Astrocyte (in vitro differentiated cells and primary cell): ENCODE measurements at regions not wholly inside any gene's neighbourhood (a gene's known extent, or its start where the extent isn't known, plus 50 kb on each side); places are given as distances from the start of the nearest gene placed in this dataset.

Experiments used
- DNase-seq: peaks from one replicate; pipeline ENCODE4 v3.0.0-alpha.2; 2010; ENCODE audit warnings: low read depth
- FAIRE-seq: peaks from 2 replicates; lab custom pipeline; 2011; peaks lifted over from hg19 to GRCh38; lab: Jason Lieb, UNC
- H2AFZ ChIP-seq: 2 replicates; pipeline ENCODE4 v1.6.0; 2012; ENCODE audit warnings: low read depth, low read length, inconsistent platforms
- H3K27ac ChIP-seq: 2 replicates; pipeline ENCODE4 v1.5.1; 2011; ENCODE audit warnings: low read depth, low read length, inconsistent platforms
- H3K27me3 ChIP-seq: 2 replicates; pipeline ENCODE4 v1.6.0; 2011; ENCODE audit warnings: low read length, inconsistent platforms; ENCODE audit not compliant: insufficient read depth
- H3K36me3 ChIP-seq: 2 replicates; pipeline ENCODE4 v1.5.1; 2011; ENCODE audit warnings: low read length, inconsistent platforms; ENCODE audit not compliant: insufficient read depth
- H3K4me1 ChIP-seq: 2 replicates; pipeline ENCODE4 v1.5.1; 2011; ENCODE audit warnings: low read length, inconsistent platforms; ENCODE audit not compliant: insufficient read depth
- H3K4me2 ChIP-seq: 2 replicates; pipeline ENCODE4 v1.6.0; 2012; ENCODE audit warnings: low read length, inconsistent platforms
- H3K4me3 ChIP-seq: 2 replicates; pipeline ENCODE4 v1.5.1; 2011; ENCODE audit warnings: low read depth, mild to moderate bottlenecking, low read length, inconsistent platforms; ENCODE audit not compliant: insufficient read depth
- H3K79me2 ChIP-seq: 2 replicates; pipeline ENCODE4 v1.6.0; 2012; ENCODE audit warnings: mild to moderate bottlenecking, low read length, inconsistent platforms; ENCODE audit not compliant: insufficient read depth
- H3K9ac ChIP-seq: 2 replicates; pipeline ENCODE4 v1.6.0; 2012; ENCODE audit warnings: mild to moderate bottlenecking, low read length, inconsistent platforms
- H3K9me3 ChIP-seq: 2 replicates; pipeline ENCODE4 v1.5.1; 2012; ENCODE audit warnings: low read depth, mild to moderate bottlenecking, low read length, inconsistent platforms; ENCODE audit not compliant: insufficient read depth
- H4K20me1 ChIP-seq: 2 replicates; pipeline ENCODE4 v1.6.0; 2012; ENCODE audit warnings: low read length, inconsistent platforms; ENCODE audit not compliant: insufficient read depth
- H3K27ac Mint-ChIP-seq: one replicate; pipeline ENCODE4 v1.8.0; 2021; ENCODE audit warnings: mild to moderate bottlenecking, mixed read lengths; ENCODE audit not compliant: unreplicated experiment
- H3K27me3 Mint-ChIP-seq: one replicate; pipeline ENCODE4 v1.8.0; 2021; ENCODE audit warnings: low read depth, mixed read lengths; ENCODE audit not compliant: unreplicated experiment
- H3K36me3 Mint-ChIP-seq: one replicate; pipeline ENCODE4 v1.8.0; 2021; ENCODE audit warnings: low read depth, mixed read lengths; ENCODE audit not compliant: unreplicated experiment
- H3K4me1 Mint-ChIP-seq: one replicate; pipeline ENCODE4 v1.8.0; 2021; ENCODE audit warnings: low read depth, mixed read lengths; ENCODE audit not compliant: unreplicated experiment
- H3K4me3 Mint-ChIP-seq: one replicate; pipeline ENCODE4 v1.8.0; 2021; ENCODE audit warnings: mild to moderate bottlenecking, moderate library complexity, mixed read lengths; ENCODE audit not compliant: unreplicated experiment
- H3K9me3 Mint-ChIP-seq: one replicate; pipeline ENCODE4 v1.8.0; 2021; ENCODE audit warnings: mild to moderate bottlenecking, mixed read lengths; ENCODE audit not compliant: unreplicated experiment
- CTCF ChIP-seq: IDR thresholded peaks from 2 replicates; pipeline ENCODE4 v1.5.1; 2011; ENCODE audit warnings: low read depth, mild to moderate bottlenecking, inconsistent platforms, low read length, moderate library complexity; ENCODE audit not compliant: insufficient read depth
- EZH2 ChIP-seq: IDR thresholded peaks from 2 replicates; pipeline ENCODE4 v1.6.1; 2012; ENCODE audit warnings: mild to moderate bottlenecking, low read length, inconsistent platforms; ENCODE audit not compliant: insufficient read depth

- no peak overlapping the region for H3K4me2 ChIP-seq
- H3K9me3 ChIP-seq = no peaks in the 10 kb centered on the region
- H3K27me3 ChIP-seq = no peaks in the 10 kb centered on the region
- no peaks in the 10 kb centered on the region for H3K36me3 Mint-ChIP-seq
- no peaks in the 10 kb centered on the region for H3K27me3 Mint-ChIP-seq
- no peaks in the 10 kb centered on the region for H3K36me3 ChIP-seq
- no peak for DNase-seq
- H3K4me1 ChIP-seq = no peaks in the 10 kb centered on the region
- no peaks in the 10 kb centered on the region for H4K20me1 ChIP-seq
- TF ChIP-seq CTCF = no peak
- TF ChIP-seq EZH2 = no peak
- FAIRE-seq = no peak
- H3K9me3 Mint-ChIP-seq = no peaks in the 10 kb centered on the region
- H3K27ac Mint-ChIP-seq = no peak overlapping the region
- H3K4me1 Mint-ChIP-seq = no peaks in the 10 kb centered on the region
- no peaks in the 10 kb centered on the region for H3K79me2 ChIP-seq
- H3K27ac ChIP-seq = no peak overlapping the region
- no peak overlapping the region for H3K4me3 Mint-ChIP-seq
- H3K4me3 ChIP-seq = no peak overlapping the region
- H3K9ac ChIP-seq = no peak overlapping the region
- no peak overlapping the region for H2AFZ ChIP-seq
Observed at GRCh38 chr3:164360738-164361406, 717.4 kb downstream of the SI start.

- no peak overlapping the region for H3K9ac ChIP-seq
- DNase-seq = no peak
- H3K36me3 ChIP-seq = no peaks in the 10 kb centered on the region
- no peaks in the 10 kb centered on the region for H3K27me3 ChIP-seq
- no peaks in the 10 kb centered on the region for H3K9me3 ChIP-seq
- H3K4me3 ChIP-seq = no peak overlapping the region
- H3K4me1 Mint-ChIP-seq = no peaks in the 10 kb centered on the region
- no peaks in the 10 kb centered on the region for H3K79me2 ChIP-seq
- no peak for FAIRE-seq
- TF ChIP-seq EZH2 (no peak), CTCF (no peak)
- no peaks in the 10 kb centered on the region for H4K20me1 ChIP-seq
- no peak overlapping the region for H3K4me2 ChIP-seq
- no peak overlapping the region for H2AFZ ChIP-seq
- no peaks in the 10 kb centered on the region for H3K4me1 ChIP-seq
- H3K4me3 Mint-ChIP-seq = no peak overlapping the region
- no peak overlapping the region for H3K27ac ChIP-seq
- no peaks in the 10 kb centered on the region for H3K36me3 Mint-ChIP-seq
- no peaks in the 10 kb centered on the region for H3K9me3 Mint-ChIP-seq
- H3K27me3 Mint-ChIP-seq = no peaks in the 10 kb centered on the region
- no peak overlapping the region for H3K27ac Mint-ChIP-seq
Observed at GRCh38 chr3:164360078-164360578, 718.2 kb downstream of the SI start.

GRCh38 chr3:164352991-164353390 lies 725.3 kb downstream of the SI start:
- no peaks in the 10 kb centered on the region for H3K4me1 ChIP-seq
- no peaks in the 10 kb centered on the region for H4K20me1 ChIP-seq
- no peaks in the 10 kb centered on the region for H3K79me2 ChIP-seq
- no peaks in the 10 kb centered on the region for H3K36me3 ChIP-seq
- DNase-seq = no peak
- H3K36me3 Mint-ChIP-seq = no peaks in the 10 kb centered on the region
- H3K9me3 ChIP-seq = no peaks in the 10 kb centered on the region
- TF ChIP-seq EZH2 (no peak), CTCF (no peak)
- no peak overlapping the region for H3K9ac ChIP-seq
- no peak overlapping the region for H3K4me2 ChIP-seq
- H3K4me1 Mint-ChIP-seq = peaks cover 11% of the 10 kb centered on the region
- no peak overlapping the region for H3K4me3 Mint-ChIP-seq
- no peaks in the 10 kb centered on the region for H3K27me3 ChIP-seq
- H3K27me3 Mint-ChIP-seq = no peaks in the 10 kb centered on the region
- H3K27ac Mint-ChIP-seq = no peak overlapping the region
- no peak overlapping the region for H2AFZ ChIP-seq
- FAIRE-seq = no peak
- no peak overlapping the region for H3K27ac ChIP-seq
- H3K9me3 Mint-ChIP-seq = peaks cover 2% of the 10 kb centered on the region
- H3K4me3 ChIP-seq = no peak overlapping the region
